Transverse colon (tissue), 3 donors: ENCODE measurements at regions not wholly inside any gene's neighbourhood (a gene's known extent, or its start where the extent isn't known, plus 50 kb on each side); places are given as distances from the start of the nearest gene placed in this dataset.

Experiments
- EP300 ChIP-seq: sonication (generic); formaldehyde crosslinking; IDR thresholded peaks from one replicate; pipeline ENCODE4 v1.6.1; 2017; ENCODE audit warnings: antibody characterized with exemption, low read depth
- POLR2A ChIP-seq: fragments of 450-650 bp; IDR thresholded peaks from one replicate; pipeline ENCODE4 v1.6.1; 2016; ENCODE audit warnings: antibody characterized with exemption, mild to moderate bottlenecking, moderate library complexity
- TF ChIP-seq, protein P1 (sequence below), 5 experiments: fragments of 200-600 bp in 3 of 5; fragments of 450-650 bp in 2 of 5; sonication (generic) in 3 of 5; IDR thresholded peaks; 1 replicate in 2 of 5; 2 replicates in 3 of 5; pipeline ENCODE4 v1.5.1; 2016 to 2017; ENCODE audit warnings: antibody characterized with exemption in 5 of 5, inconsistent platforms in 3 of 5, mild to moderate bottlenecking in 2 of 5, moderate library complexity in 1 of 5

DNA sequence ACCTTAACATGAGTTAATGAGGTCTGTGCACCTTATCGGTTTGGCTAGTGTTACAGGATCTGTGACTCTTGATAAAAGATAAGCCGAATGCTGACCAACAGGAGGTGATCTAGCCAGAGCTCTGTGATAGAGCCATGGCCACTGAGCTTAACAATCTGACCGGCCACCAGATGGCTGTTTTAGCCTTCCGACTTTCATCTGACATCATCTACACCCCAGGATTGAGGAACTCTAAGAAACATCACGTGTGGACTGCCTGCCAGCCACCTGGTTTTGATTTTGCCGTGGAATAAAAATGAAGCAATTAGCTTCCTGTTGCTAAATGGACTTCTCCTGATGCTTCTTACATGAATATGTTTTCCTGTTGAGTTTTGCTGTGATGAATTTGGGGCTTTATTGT lies 281.3 kb downstream of the CEMIP2 start:
- TF ChIP-seq, protein P1, sequence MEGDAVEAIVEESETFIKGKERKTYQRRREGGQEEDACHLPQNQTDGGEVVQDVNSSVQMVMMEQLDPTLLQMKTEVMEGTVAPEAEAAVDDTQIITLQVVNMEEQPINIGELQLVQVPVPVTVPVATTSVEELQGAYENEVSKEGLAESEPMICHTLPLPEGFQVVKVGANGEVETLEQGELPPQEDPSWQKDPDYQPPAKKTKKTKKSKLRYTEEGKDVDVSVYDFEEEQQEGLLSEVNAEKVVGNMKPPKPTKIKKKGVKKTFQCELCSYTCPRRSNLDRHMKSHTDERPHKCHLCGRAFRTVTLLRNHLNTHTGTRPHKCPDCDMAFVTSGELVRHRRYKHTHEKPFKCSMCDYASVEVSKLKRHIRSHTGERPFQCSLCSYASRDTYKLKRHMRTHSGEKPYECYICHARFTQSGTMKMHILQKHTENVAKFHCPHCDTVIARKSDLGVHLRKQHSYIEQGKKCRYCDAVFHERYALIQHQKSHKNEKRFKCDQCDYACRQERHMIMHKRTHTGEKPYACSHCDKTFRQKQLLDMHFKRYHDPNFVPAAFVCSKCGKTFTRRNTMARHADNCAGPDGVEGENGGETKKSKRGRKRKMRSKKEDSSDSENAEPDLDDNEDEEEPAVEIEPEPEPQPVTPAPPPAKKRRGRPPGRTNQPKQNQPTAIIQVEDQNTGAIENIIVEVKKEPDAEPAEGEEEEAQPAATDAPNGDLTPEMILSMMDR (IDR thresholded peaks at IDR 0.05), result no peak
- TF ChIP-seq POLR2A (no peak), EP300 (no peak)
